ENCODE measurements at regions not wholly inside any gene's neighbourhood (a gene's known extent, or its start where the extent isn't known, plus 50 kb on each side); places are given as distances from the start of the nearest gene placed in this dataset.

DNA sequence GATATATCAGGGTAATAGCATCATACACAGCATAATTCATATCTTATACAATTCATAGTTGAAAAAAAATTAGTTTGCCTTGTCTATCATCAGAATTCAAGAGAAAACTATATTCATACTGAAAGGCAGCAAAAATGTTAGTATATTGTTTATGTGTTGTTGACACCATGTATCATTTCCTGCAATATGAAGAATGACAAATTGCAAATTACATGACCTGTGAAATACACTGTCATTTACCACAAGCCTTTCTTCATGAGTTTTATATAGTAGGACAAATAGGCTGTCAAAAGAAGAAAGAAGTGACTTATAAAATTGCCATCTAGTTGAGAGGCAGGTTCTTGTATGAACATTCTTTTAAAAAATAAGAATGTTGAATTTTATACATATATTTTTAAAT, 1136.3 kb upstream of the CDH9 start:
- TF ChIP-seq, protein P1, sequence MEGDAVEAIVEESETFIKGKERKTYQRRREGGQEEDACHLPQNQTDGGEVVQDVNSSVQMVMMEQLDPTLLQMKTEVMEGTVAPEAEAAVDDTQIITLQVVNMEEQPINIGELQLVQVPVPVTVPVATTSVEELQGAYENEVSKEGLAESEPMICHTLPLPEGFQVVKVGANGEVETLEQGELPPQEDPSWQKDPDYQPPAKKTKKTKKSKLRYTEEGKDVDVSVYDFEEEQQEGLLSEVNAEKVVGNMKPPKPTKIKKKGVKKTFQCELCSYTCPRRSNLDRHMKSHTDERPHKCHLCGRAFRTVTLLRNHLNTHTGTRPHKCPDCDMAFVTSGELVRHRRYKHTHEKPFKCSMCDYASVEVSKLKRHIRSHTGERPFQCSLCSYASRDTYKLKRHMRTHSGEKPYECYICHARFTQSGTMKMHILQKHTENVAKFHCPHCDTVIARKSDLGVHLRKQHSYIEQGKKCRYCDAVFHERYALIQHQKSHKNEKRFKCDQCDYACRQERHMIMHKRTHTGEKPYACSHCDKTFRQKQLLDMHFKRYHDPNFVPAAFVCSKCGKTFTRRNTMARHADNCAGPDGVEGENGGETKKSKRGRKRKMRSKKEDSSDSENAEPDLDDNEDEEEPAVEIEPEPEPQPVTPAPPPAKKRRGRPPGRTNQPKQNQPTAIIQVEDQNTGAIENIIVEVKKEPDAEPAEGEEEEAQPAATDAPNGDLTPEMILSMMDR (IDR thresholded peaks at IDR 0.05): no peak
- TF ChIP-seq POLR2A (IDR thresholded peaks at IDR 0.05; ENCODE audit: low read depth): no peak
- TF ChIP-seq POLR2AphosphoS5 (IDR thresholded peaks at IDR 0.05): no peak
